Natural killer cell (primary cell): ENCODE measurements at regions not wholly inside any gene's neighbourhood (a gene's known extent, or its start where the extent isn't known, plus 50 kb on each side); places are given as distances from the start of the nearest gene placed in this dataset.
"Not testable (repeated sequence)": the region's sequence is repeated elsewhere in the genome, so short reads cannot be mapped to it uniquely, and the experiment has no call there.

Experiments
- ATAC-seq, 3 donors: fragments of 150-1000 bp in 2 of 3; fragments of 200-7000 bp in 1 of 3; cut with Tn5 transposase; 1 replicate in 1 of 3; 2 replicates in 2 of 3; pipeline ENCODE4 v1.10.0; 2021; ENCODE audit warnings: mild to moderate bottlenecking in 2 of 3, moderate library complexity in 2 of 3
- DNase-seq, 2 donors: peaks; one replicate each; pipeline versions ENCODE4 v3.0.0 to v3.0.0-alpha.2; 2013 to 2021; ENCODE audit warnings: mixed read lengths in 1 of 2
- H3K27ac ChIP-seq: one replicate; pipeline ENCODE4 v1.5.1; 2013; ENCODE audit warnings: mild to moderate bottlenecking, low read length
- H3K27me3 ChIP-seq: one replicate; pipeline ENCODE4 v1.6.1; 2013; ENCODE audit warnings: low read length; ENCODE audit not compliant: control insufficient read depth, insufficient read depth
- H3K36me3 ChIP-seq: one replicate; pipeline ENCODE4 v1.6.1; 2013; ENCODE audit warnings: low read length; ENCODE audit not compliant: control insufficient read depth, insufficient read depth
- H3K4me1 ChIP-seq: one replicate; pipeline ENCODE4 v1.6.1; 2013; ENCODE audit warnings: low read length; ENCODE audit not compliant: control insufficient read depth, insufficient read depth
- H3K4me3 ChIP-seq: one replicate; pipeline ENCODE4 v1.5.1; 2013; ENCODE audit warnings: low read length
- H3K9me3 ChIP-seq: one replicate; pipeline ENCODE4 v1.6.1; 2013; ENCODE audit warnings: low read length; ENCODE audit not compliant: control insufficient read depth, insufficient read depth
- H3K27ac Mint-ChIP-seq, 2 donors: one replicate each; pipeline ENCODE4 v1.8.0; 2022; ENCODE audit warnings: mild to moderate bottlenecking in 2 of 2, mixed read lengths in 2 of 2, moderate library complexity in 1 of 2
- H3K27me3 Mint-ChIP-seq, 2 donors: one replicate each; pipeline ENCODE4 v1.8.0; 2022; ENCODE audit warnings: low read depth in 2 of 2, mixed read lengths in 2 of 2
- H3K36me3 Mint-ChIP-seq: one replicate; pipeline ENCODE4 v1.8.0; 2022; ENCODE audit warnings: mixed read lengths
- H3K4me1 Mint-ChIP-seq, 2 donors: one replicate each; pipeline ENCODE4 v1.8.0; 2022; ENCODE audit warnings: mixed read lengths in 2 of 2
- H3K4me3 Mint-ChIP-seq: one replicate; pipeline ENCODE4 v1.8.0; 2022; ENCODE audit warnings: mild to moderate bottlenecking, moderate library complexity, mixed read lengths
- H3K9me3 Mint-ChIP-seq, 2 donors: one replicate each; pipeline ENCODE4 v1.8.0; 2022; ENCODE audit warnings: mixed read lengths in 2 of 2
- CTCF ChIP-seq: fragments of 200-600 bp; IDR thresholded peaks from one replicate; pipeline ENCODE4 v1.8.0; 2022; ENCODE audit warnings: antibody characterized with exemption
- WGBS: methylation state at CpG from one replicate; pipeline ENCODE4 v1.1.7; 2013; ENCODE audit warnings: missing lambda C conversion rate; ENCODE audit not compliant: insufficient coverage; 5-methylcytosine and 5-hydroxymethylcytosine counted together
- intact Hi-C: fragments of 100-400 bp; cut with micrococcal nuclease; formaldehyde crosslinking; loops from one replicate; pipeline ENCODE4 v1.14.2; 2022

- intact Hi-C loops = no loop called here
- Mint-ChIP-seq H3K4me1 (no peaks in the 10 kb centered on the region), H3K9me3 (peaks cover 4 to 11% of the 10 kb centered on the region in 2 donors), H3K4me3 (no peak overlapping the region), H3K27ac (no peak overlapping the region), H3K27me3 (no peaks in the 10 kb centered on the region), H3K36me3 (no peaks in the 10 kb centered on the region)
- no peak overlapping the region for H3K27ac ChIP-seq
- no peak overlapping the region for H3K4me3 ChIP-seq
- H3K9me3 ChIP-seq = no peaks in the 10 kb centered on the region
- no peak for ATAC-seq
- H3K4me1 ChIP-seq = no peaks in the 10 kb centered on the region
- 60% methylated on average over 1 of the region's 2 CpGs for WGBS
- H3K27me3 ChIP-seq = no peaks in the 10 kb centered on the region
- DNase-seq = no peak
- TF ChIP-seq CTCF = no peak
- no peaks in the 10 kb centered on the region for H3K36me3 ChIP-seq
These were observed 795.0 kb downstream of the CENPC start for GRCh38 chr4:66750273-66750672.

GRCh38 chr4:66746918-66747317 lies 798.4 kb downstream of the CENPC start:
- H3K27me3 Mint-ChIP-seq = not testable (repeated sequence)
- peaks cover 9 to 13% of the 10 kb centered on the region in 2 donors for H3K9me3 Mint-ChIP-seq

GRCh38 chr4:66741081-66741480 lies 804.2 kb downstream of the CENPC start:
- no peak for TF ChIP-seq CTCF
- H3K4me1 Mint-ChIP-seq = no peaks in the 10 kb centered on the region
- no peaks in the 10 kb centered on the region for H3K9me3 ChIP-seq
- no peaks in the 10 kb centered on the region for H3K27me3 ChIP-seq
- no peak for DNase-seq
- no peak overlapping the region for H3K4me3 Mint-ChIP-seq
- intact Hi-C loops = no loop called here
- peaks cover 6 to 14% of the 10 kb centered on the region in 2 donors for H3K9me3 Mint-ChIP-seq
- no peaks in the 10 kb centered on the region for H3K27me3 Mint-ChIP-seq
- peaks cover 10% of the 10 kb centered on the region for H3K36me3 Mint-ChIP-seq
- ATAC-seq = no peak
- no peak overlapping the region for H3K27ac ChIP-seq
- no peaks in the 10 kb centered on the region for H3K36me3 ChIP-seq
- no peaks in the 10 kb centered on the region for H3K4me1 ChIP-seq
- H3K4me3 ChIP-seq = no peak overlapping the region
- WGBS = 81% methylated on average over 2 of the region's 2 CpGs
- no peak overlapping the region for H3K27ac Mint-ChIP-seq

More at GRCh38 chr4:66746918-66747317, 798.4 kb downstream of the CENPC start:
- H3K36me3 Mint-ChIP-seq, H3K4me1 Mint-ChIP-seq, H3K27ac Mint-ChIP-seq, H3K9me3 ChIP-seq, DNase-seq, intact Hi-C loops, H3K27ac ChIP-seq, H3K27me3 ChIP-seq, H3K4me3 Mint-ChIP-seq, H3K4me1 ChIP-seq, H3K4me3 ChIP-seq, ATAC-seq, H3K36me3 ChIP-seq: not testable (repeated sequence)
- 86% methylated on average over 4 of the region's 4 CpGs for WGBS

- H3K4me3 Mint-ChIP-seq = no peak overlapping the region
- 50% methylated on average over 1 of the region's 3 CpGs for WGBS
- no peaks in the 10 kb centered on the region for H3K27me3 Mint-ChIP-seq
- no peak overlapping the region for H3K27ac Mint-ChIP-seq
- no peaks in the 10 kb centered on the region for H3K36me3 ChIP-seq
- peaks cover 9 to 14% of the 10 kb centered on the region in 2 donors for H3K9me3 Mint-ChIP-seq
- no peak for TF ChIP-seq CTCF
- intact Hi-C loops = no loop called here
- H3K4me1 Mint-ChIP-seq = no peaks in the 10 kb centered on the region
- no peaks in the 10 kb centered on the region for H3K4me1 ChIP-seq
- H3K27ac ChIP-seq = no peak overlapping the region
- ATAC-seq (no peak), DNase-seq (no peak)
- no peaks in the 10 kb centered on the region for H3K27me3 ChIP-seq
- no peaks in the 10 kb centered on the region for H3K36me3 Mint-ChIP-seq
- no peaks in the 10 kb centered on the region for H3K9me3 ChIP-seq
- H3K4me3 ChIP-seq = no peak overlapping the region
These were observed 808.7 kb downstream of the CENPC start for GRCh38 chr4:66736606-66737005.
